AML-193 (cell line): ENCODE measurements at regions not wholly inside any gene's neighbourhood (a gene's known extent, or its start where the extent isn't known, plus 50 kb on each side); places are given as distances from the start of the nearest gene placed in this dataset.

Experiments used
- DNase-seq, 2 experiments: peaks; one replicate each; lab custom pipeline; 2025; lab: John Stamatoyannopoulos, UW

GRCh38 chr18:56127322-56128099, 510.9 kb downstream of the TXNL1 start:
- no peak for DNase-seq

DNA sequence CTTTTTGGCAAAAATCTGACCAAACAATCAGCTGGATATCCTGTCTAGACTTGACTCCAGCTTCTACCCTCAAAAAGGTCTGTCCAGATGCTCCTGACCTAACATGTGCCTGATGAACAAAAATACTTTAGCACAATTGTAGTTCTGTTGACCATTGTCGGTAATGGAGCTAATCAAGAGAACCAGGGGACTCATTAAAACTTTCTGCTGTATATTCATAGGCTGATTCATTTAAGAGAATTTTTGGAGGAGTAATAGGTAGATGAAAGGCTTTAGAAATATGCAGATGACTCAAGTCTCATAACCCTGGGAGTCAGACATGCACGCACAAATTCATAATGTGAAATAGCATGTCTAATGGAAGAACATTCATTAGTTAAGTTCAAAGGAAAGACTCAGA, 514.2 kb downstream of the TXNL1 start:
- DNase-seq = no peak

- DNase-seq = no peak
These were observed 516.7 kb downstream of the TXNL1 start for GRCh38 chr18:56121669-56122068.

DNA sequence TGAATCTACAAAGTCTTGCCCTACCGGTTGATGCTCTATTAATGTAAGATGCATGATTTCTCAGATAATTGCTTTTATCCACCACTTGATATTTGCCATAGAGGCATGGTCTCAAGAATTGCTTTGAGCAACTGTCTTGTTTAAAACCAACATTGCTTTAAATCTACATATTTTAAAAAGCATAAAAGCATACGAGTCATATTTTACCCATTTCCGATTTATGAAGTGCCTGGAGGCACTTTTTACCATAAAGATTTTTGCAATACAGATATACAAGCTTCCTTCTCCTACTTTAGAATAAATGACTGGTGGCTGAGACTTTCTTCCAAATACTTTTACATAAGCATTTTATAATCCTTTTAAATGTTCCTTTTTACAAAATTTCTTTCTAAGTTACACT, 517.6 kb downstream of the TXNL1 start:
- no peak for DNase-seq

DNA sequence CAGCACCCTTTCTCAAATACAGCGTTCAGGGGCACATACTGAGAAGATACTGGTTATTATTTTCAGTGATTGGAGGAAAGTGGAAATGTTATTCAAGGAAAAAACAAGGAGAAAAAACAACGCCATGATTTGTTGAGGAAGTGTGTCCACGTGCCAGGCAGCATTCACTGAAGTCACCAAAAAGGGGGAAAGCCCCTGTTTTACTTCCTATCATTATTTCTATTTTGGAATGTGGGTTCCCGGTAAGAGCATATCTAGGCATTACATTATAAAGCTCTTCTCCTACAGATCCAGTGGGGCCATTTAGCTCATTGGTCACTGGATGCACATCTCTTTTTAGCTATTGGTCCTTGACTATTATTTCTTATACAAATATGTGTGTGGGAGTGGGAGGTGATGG, 518.7 kb downstream of the TXNL1 start:
- DNase-seq = no peak

DNA sequence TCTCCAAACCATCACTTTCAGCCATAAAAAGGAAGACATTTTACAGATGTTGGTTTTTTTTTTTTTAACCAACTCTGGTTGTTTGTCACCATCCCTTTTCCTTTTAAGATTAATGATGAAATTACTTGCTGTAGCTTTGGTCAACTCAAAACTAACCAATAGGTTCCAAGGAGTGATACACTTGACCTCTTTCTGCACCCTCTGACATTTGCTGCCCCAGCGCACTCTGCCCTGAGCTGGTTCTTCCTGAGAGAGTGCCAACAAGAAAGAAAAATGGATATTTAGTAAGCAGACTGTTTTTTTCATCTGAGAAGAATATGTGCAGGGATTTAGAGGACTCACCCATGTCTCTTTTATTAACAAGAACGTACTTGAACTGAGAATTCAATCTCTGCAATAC, 520.0 kb downstream of the TXNL1 start:
- DNase-seq = no peak

GRCh38 chr18:56115071-56116015, 523.0 kb downstream of the TXNL1 start:
- no peak for DNase-seq

DNA sequence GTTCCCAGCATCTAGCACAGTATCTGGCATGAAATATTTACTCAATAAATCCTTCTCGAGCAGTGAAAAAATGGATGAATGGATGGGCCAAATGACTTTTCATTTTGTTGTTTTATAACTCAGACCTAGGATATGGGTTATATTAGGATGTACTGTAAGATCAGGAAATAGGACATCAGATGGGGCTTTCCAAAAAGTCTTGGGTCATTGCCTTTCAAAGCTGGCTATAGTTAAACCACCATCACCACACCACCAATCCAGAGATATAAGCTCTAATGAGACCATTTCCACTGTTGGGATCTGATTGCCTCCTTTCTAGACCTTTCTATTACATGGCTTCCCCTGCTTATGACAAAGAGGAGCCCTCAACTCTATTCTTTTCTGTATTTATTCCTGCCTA, 525.0 kb upstream of the TCF4 start:
- no peak for DNase-seq

- DNase-seq = no peak
These were observed 524.2 kb upstream of the TCF4 start for GRCh38 chr18:56112013-56112749.

- no peak for DNase-seq
These were observed 521.8 kb upstream of the TCF4 start for GRCh38 chr18:56109757-56110156.

DNA sequence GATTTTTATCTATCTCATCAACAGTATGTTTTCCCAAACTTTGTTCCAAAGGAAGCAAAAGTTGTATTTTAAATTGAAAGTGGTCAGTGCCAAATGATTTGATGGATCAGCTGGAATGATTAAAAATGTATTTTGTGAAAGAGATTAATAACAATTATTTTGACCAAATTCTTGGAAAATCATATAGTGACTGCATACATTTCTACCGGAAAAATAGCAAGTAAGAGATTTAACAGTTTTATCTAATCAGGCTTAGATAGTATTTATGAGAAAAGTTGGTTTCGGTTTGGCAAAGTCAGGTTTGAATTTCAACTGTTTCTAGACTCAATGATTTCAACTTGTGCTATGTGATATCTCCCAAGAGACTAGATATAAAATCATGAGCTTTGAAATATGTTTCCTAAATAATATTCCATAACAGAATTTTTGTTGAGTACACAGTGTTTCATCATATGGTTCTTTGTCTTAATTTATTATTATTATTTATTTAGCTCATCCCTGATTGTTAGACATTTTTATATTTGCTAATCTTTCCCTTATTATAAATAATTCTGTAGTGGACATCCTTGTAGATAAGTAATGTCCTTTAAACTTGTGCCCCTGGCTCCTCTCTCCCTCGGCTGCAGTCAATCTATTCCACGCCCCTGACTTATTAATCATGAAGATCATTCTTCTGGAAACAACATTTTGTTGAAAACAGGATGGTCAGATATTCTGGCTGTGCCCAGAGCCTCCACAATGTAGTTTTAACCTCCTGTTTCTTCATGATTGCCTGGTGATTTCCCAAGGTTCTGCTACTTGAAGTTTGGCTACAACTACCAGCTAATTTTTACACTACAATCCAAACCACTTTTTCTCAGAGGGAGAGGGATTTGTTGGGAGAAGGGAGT, 520.7 kb upstream of the TCF4 start:
- no peak for DNase-seq

GRCh38 chr18:56107821-56108477, 520.0 kb upstream of the TCF4 start:
- no peak for DNase-seq

DNA sequence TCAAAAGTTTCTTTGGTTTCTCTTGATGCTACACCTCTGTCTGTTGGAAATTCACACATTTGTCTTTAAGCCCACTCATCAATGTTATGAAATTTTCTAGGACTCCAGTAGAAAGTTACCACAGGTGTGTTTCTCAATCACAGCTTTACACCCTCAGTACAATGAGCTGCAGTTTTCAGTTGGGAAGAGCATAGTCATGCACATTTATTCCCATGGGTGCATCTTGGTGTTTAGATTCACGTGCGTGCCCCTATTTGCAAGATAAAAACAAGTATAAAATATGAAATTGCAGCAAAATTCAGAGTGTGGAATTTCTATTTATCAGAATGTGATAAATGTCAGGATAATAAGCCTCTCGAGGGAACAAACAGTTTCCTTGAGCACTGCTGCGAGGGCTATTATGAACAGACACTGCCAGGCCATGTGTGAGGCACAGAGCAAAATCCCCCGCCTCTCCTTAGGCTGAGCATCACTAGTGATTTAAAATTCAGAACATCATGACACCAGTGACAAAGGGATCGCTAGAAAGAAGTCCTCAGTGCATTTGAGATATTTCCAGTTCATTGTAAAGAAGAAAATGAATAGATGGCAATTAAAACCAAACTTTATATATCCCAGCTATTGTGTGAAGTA, 512.2 kb upstream of the TCF4 start:
- no peak for DNase-seq

DNA sequence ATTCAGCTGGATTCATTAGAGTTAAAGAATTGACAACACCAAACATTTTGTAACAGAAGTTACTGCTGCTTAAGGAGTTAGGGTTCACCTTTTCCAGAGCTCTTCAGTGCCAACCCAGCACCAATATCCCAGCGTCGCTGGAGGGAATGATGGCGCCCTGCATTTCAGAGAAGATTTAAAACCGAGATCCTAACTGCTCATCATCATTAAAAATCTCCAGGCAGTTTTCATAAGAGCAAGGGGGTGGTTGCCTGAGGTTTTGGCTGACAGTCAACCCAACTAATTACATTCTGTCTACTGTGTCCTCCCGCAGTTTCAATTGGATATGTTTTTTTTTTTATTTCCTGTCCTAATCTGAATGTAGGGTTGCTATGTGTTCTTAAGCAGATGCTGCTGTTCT, 509.6 kb upstream of the TCF4 start:
- DNase-seq = no peak

- DNase-seq = no peak
These were observed 508.9 kb upstream of the TCF4 start for GRCh38 chr18:56096861-56097260.

DNA sequence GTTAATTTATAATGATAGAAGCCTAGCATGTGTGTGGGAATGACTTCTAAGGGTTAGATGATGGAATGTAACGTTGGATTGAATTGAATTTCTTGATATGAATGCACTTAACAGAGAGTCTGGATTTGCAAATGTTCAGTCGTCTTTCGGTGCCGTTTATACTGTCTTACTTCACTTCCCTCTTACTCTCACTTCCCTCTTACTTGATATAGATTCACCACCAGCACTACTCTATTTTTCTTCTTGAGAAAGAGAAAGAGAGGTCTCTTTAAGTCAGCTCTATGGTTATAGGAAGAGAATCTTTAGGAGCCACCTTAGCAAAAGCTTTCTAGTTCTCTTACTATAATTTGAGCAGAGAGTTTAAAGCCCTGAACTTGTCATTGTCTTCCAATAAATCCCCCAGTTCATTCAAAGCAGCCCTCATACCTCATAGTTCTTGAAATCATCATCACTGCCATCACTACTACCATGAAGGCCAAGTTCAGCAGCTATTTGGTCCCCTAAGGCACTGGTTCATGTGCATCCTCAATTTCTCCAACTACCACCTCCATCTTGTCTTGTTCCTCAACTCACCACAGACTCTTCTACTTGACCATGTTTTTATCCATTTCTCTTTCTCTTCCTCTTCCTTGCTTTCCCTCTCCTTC, 501.7 kb upstream of the TCF4 start:
- DNase-seq = no peak

DNA sequence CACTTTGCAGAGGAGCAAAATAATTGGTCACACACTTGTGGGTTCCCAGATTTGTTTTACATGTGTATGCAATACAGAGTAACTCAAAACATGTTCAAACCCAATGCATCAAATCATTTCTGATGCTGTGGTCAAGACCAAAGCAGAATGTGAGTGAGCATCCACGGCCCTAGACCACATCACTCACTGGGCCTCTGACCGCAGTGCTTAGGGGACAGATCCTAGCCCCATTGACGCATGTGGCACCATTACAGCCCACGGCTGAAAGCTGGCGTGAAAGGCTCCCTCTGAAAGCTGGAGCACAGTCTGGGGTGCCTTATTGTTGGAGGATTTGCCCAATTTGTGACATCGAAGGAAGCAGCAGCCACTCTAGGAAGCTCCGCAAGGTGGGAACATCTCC, 498.8 kb upstream of the TCF4 start:
- no peak for DNase-seq

- DNase-seq = no peak
These were observed 498.2 kb upstream of the TCF4 start for GRCh38 chr18:56086176-56086575.

GRCh38 chr18:56085551-56085950, 497.6 kb upstream of the TCF4 start:
- no peak for DNase-seq
